ENCODE measurements at regions not wholly inside any gene's neighbourhood (a gene's known extent, or its start where the extent isn't known, plus 50 kb on each side); places are given as distances from the start of the nearest gene placed in this dataset.

DNA sequence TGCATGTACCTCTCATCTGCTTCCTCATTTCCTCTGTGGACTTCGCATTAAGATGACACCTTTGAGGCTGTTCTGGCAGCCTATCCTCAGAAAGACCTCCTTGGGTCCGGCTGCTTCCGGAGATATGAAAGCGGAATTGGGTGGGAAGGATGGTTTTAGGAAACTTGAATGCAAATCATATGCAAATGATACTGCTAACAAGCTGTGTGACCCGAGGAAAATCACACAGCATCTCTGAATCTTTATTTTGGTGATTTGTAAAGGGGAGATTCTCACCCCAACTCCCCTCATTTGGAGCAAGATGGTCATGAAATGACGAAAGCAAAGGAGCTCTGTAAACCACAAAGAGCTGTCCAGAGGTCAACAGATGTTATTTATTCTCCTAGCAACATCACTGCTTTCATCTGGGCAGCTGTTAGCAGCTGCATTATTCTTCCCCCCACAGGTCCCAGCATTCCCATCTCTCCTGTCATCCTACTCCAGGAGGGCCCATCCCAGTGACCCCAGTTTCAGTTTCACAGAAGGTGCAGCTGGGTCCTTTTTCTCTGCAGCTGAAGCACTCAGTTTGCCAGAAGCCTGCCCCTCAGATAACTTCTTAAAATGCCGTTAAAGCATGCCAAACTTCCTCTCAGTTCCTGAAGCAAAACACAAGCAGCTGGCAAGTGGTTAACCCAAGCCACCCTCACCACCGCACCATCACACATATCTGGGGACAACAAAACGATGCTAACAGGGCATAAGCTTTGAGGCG lies 269.5 kb downstream of the SEC61B start (continued):
- TF ChIP-seq, protein P1, sequence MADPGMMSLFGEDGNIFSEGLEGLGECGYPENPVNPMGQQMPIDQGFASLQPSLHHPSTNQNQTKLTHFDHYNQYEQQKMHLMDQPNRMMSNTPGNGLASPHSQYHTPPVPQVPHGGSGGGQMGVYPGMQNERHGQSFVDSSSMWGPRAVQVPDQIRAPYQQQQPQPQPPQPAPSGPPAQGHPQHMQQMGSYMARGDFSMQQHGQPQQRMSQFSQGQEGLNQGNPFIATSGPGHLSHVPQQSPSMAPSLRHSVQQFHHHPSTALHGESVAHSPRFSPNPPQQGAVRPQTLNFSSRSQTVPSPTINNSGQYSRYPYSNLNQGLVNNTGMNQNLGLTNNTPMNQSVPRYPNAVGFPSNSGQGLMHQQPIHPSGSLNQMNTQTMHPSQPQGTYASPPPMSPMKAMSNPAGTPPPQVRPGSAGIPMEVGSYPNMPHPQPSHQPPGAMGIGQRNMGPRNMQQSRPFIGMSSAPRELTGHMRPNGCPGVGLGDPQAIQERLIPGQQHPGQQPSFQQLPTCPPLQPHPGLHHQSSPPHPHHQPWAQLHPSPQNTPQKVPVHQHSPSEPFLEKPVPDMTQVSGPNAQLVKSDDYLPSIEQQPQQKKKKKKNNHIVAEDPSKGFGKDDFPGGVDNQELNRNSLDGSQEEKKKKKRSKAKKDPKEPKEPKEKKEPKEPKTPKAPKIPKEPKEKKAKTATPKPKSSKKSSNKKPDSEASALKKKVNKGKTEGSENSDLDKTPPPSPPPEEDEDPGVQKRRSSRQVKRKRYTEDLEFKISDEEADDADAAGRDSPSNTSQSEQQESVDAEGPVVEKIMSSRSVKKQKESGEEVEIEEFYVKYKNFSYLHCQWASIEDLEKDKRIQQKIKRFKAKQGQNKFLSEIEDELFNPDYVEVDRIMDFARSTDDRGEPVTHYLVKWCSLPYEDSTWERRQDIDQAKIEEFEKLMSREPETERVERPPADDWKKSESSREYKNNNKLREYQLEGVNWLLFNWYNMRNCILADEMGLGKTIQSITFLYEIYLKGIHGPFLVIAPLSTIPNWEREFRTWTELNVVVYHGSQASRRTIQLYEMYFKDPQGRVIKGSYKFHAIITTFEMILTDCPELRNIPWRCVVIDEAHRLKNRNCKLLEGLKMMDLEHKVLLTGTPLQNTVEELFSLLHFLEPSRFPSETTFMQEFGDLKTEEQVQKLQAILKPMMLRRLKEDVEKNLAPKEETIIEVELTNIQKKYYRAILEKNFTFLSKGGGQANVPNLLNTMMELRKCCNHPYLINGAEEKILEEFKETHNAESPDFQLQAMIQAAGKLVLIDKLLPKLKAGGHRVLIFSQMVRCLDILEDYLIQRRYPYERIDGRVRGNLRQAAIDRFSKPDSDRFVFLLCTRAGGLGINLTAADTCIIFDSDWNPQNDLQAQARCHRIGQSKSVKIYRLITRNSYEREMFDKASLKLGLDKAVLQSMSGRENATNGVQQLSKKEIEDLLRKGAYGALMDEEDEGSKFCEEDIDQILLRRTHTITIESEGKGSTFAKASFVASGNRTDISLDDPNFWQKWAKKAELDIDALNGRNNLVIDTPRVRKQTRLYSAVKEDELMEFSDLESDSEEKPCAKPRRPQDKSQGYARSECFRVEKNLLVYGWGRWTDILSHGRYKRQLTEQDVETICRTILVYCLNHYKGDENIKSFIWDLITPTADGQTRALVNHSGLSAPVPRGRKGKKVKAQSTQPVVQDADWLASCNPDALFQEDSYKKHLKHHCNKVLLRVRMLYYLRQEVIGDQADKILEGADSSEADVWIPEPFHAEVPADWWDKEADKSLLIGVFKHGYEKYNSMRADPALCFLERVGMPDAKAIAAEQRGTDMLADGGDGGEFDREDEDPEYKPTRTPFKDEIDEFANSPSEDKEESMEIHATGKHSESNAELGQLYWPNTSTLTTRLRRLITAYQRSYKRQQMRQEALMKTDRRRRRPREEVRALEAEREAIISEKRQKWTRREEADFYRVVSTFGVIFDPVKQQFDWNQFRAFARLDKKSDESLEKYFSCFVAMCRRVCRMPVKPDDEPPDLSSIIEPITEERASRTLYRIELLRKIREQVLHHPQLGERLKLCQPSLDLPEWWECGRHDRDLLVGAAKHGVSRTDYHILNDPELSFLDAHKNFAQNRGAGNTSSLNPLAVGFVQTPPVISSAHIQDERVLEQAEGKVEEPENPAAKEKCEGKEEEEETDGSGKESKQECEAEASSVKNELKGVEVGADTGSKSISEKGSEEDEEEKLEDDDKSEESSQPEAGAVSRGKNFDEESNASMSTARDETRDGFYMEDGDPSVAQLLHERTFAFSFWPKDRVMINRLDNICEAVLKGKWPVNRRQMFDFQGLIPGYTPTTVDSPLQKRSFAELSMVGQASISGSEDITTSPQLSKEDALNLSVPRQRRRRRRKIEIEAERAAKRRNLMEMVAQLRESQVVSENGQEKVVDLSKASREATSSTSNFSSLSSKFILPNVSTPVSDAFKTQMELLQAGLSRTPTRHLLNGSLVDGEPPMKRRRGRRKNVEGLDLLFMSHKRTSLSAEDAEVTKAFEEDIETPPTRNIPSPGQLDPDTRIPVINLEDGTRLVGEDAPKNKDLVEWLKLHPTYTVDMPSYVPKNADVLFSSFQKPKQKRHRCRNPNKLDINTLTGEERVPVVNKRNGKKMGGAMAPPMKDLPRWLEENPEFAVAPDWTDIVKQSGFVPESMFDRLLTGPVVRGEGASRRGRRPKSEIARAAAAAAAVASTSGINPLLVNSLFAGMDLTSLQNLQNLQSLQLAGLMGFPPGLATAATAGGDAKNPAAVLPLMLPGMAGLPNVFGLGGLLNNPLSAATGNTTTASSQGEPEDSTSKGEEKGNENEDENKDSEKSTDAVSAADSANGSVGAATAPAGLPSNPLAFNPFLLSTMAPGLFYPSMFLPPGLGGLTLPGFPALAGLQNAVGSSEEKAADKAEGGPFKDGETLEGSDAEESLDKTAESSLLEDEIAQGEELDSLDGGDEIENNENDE (IDR thresholded peaks at IDR 0.05; ENCODE audit: insufficient replicate concordance, low read length) = no peak
- no peak for TF ChIP-seq HDAC6 (IDR thresholded peaks at IDR 0.05; ENCODE audit: low read depth, low read length)
- TF ChIP-seq, protein P2, sequence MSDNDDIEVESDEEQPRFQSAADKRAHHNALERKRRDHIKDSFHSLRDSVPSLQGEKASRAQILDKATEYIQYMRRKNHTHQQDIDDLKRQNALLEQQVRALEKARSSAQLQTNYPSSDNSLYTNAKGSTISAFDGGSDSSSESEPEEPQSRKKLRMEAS (IDR thresholded peaks at IDR 0.05) = no peak
- no peak for TF ChIP-seq NRF1 (IDR thresholded peaks at IDR 0.05; ENCODE audit: low read depth, low read length)
- no peak for TF ChIP-seq TEAD4 (IDR thresholded peaks at IDR 0.05; ENCODE audit: low read depth, low read length)
- TF ChIP-seq RXRA (IDR thresholded peaks at IDR 0.05; ENCODE audit: insufficient read depth, low read depth, low read length) = no peak
